Tibial nerve (tissue), 4 donors: ENCODE measurements at regions not wholly inside any gene's neighbourhood (a gene's known extent, or its start where the extent isn't known, plus 50 kb on each side); places are given as distances from the start of the nearest gene placed in this dataset.

Experiments used
- DNase-seq, 2 donors: peaks; one replicate each; pipeline ENCODE4 v3.0.0-alpha.2; 2019; ENCODE audit warnings: low spot score in 2 of 2
- H3K27ac ChIP-seq, 4 donors: fragments of 200-600 bp; sonication (generic) in 3 of 4; one replicate each; pipeline ENCODE4 v1.5.1; 2017 to 2019; ENCODE audit warnings: mild to moderate bottlenecking in 1 of 4
- H3K27me3 ChIP-seq, 2 donors: fragments of 200-600 bp; sonication (generic) in 1 of 2; one replicate each; pipeline versions ENCODE4 v1.5.1 to v1.6.0; 2017 to 2019
- H3K36me3 ChIP-seq, 3 donors: fragments of 200-600 bp; sonication (generic); one replicate each; pipeline ENCODE4 v1.5.1; 2018 to 2019
- H3K4me1 ChIP-seq, 4 donors: fragments of 200-600 bp; sonication (generic) in 3 of 4; one replicate each; pipeline ENCODE4 v1.5.1; 2017 to 2019
- H3K4me3 ChIP-seq, 4 donors: fragments of 200-600 bp; sonication (generic) in 3 of 4; one replicate each; pipeline ENCODE4 v1.5.1; 2017 to 2019; ENCODE audit warnings: mild to moderate bottlenecking in 1 of 4, moderate library complexity in 1 of 4
- H3K9me3 ChIP-seq, 4 donors: fragments of 200-600 bp; sonication (generic) in 3 of 4; one replicate each; pipeline ENCODE4 v1.5.1; 2017 to 2019
- EP300 ChIP-seq, 2 donors: sonication (generic); formaldehyde crosslinking; IDR thresholded peaks; one replicate each; pipeline ENCODE4 v1.6.1; 2017; ENCODE audit warnings: antibody characterized with exemption in 2 of 2, mild to moderate bottlenecking in 1 of 2
- POLR2A ChIP-seq, 2 donors: fragments of 450-650 bp; IDR thresholded peaks; one replicate each; pipeline ENCODE4 v1.6.1; 2017; ENCODE audit warnings: antibody characterized with exemption in 2 of 2, mild to moderate bottlenecking in 2 of 2, moderate library complexity in 2 of 2
- WGBS, 2 donors: methylation state at CpG; one replicate each; pipeline ENCODE4 v1.1.5; 2018; 5-methylcytosine and 5-hydroxymethylcytosine counted together
- TF ChIP-seq, protein P1 (sequence below), 5 experiments: fragments of 200-600 bp in 3 of 5; fragments of 450-650 bp in 2 of 5; sonication (generic) in 3 of 5; IDR thresholded peaks; one replicate each; pipeline ENCODE4 v1.5.1; 2016 to 2019; ENCODE audit warnings: antibody characterized with exemption in 5 of 5, mild to moderate bottlenecking in 3 of 5, moderate library complexity in 2 of 5

DNA sequence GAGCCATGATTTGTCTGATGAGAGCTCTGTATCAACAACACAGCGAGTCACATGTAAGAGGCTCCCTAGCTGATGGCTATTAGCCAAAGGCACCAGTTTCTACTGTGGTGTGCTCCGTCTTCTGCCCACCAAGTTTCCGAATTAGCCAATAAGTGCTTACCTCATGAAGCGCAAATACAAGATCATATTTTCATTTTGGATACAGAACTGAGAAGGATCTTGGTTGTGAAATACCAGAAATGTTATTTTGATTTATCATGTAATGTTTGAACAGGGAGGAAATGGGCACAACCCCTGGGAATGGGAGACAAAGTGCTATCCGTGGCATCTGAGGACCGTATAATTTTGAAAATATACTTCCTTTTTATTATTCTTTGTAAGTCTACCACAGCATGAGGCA is 234.3 kb downstream of the DACT1 start:
- H3K27ac ChIP-seq = peak overlapping the region in 1 of 4 donors; percentile 1

DNA sequence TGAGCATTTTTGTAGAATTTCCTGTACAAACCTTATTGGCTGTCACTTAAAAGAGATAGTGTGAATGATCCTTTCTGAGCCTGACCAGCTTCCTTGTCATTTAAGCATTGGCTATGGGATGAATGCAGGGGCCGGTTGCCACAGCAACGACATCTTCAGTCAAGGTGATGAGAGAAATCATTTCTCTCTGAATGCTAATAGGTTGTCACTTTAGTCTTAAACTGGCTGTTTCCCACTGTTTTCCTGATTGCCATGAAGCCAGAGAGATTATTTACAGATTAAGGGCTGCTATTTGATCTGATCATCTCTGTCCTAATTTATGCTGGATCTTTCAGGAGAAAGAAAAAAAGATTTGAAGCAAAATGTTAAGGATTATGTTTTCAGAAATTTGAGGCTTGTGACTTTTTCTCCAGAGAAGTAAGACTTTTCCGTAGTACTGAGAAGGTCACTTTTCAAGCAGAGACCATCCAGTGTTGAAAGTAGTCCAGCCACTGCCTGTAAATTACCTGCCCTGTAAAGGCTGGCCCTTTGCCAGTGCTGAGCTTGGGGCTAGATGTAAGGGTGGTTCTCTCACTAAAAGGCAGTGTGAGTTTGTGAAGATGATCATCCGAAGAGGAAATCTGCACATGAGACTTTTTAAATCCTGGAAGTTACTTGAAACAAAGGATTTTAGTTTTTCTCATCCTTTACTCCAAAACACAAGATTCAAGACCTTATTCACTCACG is 235.6 kb downstream of the DACT1 start:
- H3K27ac ChIP-seq = no peak overlapping the region
- no peak for TF ChIP-seq EP300 (IDR thresholded peaks at IDR 0.05)
- TF ChIP-seq, protein P1, sequence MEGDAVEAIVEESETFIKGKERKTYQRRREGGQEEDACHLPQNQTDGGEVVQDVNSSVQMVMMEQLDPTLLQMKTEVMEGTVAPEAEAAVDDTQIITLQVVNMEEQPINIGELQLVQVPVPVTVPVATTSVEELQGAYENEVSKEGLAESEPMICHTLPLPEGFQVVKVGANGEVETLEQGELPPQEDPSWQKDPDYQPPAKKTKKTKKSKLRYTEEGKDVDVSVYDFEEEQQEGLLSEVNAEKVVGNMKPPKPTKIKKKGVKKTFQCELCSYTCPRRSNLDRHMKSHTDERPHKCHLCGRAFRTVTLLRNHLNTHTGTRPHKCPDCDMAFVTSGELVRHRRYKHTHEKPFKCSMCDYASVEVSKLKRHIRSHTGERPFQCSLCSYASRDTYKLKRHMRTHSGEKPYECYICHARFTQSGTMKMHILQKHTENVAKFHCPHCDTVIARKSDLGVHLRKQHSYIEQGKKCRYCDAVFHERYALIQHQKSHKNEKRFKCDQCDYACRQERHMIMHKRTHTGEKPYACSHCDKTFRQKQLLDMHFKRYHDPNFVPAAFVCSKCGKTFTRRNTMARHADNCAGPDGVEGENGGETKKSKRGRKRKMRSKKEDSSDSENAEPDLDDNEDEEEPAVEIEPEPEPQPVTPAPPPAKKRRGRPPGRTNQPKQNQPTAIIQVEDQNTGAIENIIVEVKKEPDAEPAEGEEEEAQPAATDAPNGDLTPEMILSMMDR (IDR thresholded peaks at IDR 0.05) = no peak
- TF ChIP-seq POLR2A (IDR thresholded peaks at IDR 0.05) = no peak
- no peak for DNase-seq
- H3K27me3 ChIP-seq = no peaks in the 10 kb centered on the region
- peaks cover 0 to 5% (median 0%) of the 10 kb centered on the region in 4 donors for H3K4me1 ChIP-seq
- no peaks in the 10 kb centered on the region for H3K9me3 ChIP-seq
- no peak overlapping the region for H3K4me3 ChIP-seq
- no peaks in the 10 kb centered on the region for H3K36me3 ChIP-seq
- 74 to 78% methylated on average over 5 of the region's 5 CpGs for WGBS, 2 donors

More for the DNA sequence above, 234.3 kb downstream of the DACT1 start:
- Histone ChIP-seq H3K27me3 (no peaks in the 10 kb centered on the region), H3K36me3 (no peaks in the 10 kb centered on the region), H3K4me3 (no peak overlapping the region), H3K4me1 (peaks cover 0 to 5% (median 0%) of the 10 kb centered on the region in 4 donors), H3K9me3 (no peaks in the 10 kb centered on the region)
- peak in 1 of 2 donors; percentile 45 for TF ChIP-seq EP300 (IDR thresholded peaks at IDR 0.05)
- TF ChIP-seq, protein P1 (IDR thresholded peaks at IDR 0.05) = no peak
- no peak for DNase-seq
- WGBS, 2 donors = 62 to 64% methylated on average over 6 of the region's 6 CpGs

DNA sequence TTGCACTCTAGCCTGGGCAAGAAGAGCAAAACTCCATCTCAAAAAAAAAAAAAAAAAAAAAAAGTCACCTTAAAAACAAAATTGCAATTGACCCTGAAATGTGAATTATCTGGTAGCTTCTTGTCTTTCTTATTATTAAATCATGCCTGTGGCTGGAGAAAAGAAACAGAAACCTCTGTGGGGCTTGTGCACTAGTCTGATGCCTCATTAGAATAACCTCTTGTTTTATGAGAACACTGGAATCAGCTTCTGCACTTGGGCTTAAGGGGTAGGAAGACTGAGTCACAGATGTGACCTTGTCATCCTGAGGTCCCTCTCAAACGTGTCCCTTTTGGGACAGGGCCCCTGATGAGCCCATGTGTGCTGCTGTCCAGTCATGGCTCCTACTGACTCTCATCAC is 237.9 kb downstream of the DACT1 start:
- Histone ChIP-seq H3K4me3 (no peak overlapping the region), H3K4me1 (peaks cover 0 to 5% (median 0%) of the 10 kb centered on the region in 4 donors), H3K27me3 (no peaks in the 10 kb centered on the region), H3K9me3 (no peaks in the 10 kb centered on the region), H3K27ac (no peak overlapping the region), H3K36me3 (no peaks in the 10 kb centered on the region)
- WGBS, 2 donors = 30 to 31% methylated on average over 1 of the region's 1 CpG
- no peak for TF ChIP-seq EP300 (IDR thresholded peaks at IDR 0.05)
- TF ChIP-seq, protein P1 (IDR thresholded peaks at IDR 0.05) = no peak
- TF ChIP-seq POLR2A (IDR thresholded peaks at IDR 0.05) = no peak
- DNase-seq = no peak

DNA sequence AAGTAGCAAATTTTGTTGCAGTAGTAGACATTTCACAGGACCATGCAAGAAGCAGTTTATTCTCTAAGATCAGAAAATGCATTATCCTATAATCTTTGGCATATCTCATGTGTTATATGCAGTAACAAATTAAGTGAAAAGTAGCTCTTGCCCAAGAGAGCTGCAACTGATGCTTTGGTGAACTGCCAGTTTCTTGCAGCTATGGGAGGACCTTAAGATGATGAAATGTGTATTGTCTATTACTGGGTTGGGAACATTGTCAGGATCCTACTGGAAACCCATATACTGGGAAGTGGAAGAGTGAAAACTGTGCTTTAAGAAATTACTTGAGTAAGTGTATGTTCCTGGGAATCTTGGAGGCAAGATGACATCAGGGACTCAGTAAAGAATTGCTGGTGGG is 238.8 kb downstream of the DACT1 start:
- Histone ChIP-seq H3K4me3 (no peak overlapping the region), H3K9me3 (no peaks in the 10 kb centered on the region), H3K27ac (no peak overlapping the region), H3K27me3 (no peaks in the 10 kb centered on the region), H3K36me3 (no peaks in the 10 kb centered on the region), H3K4me1 (no peaks in the 10 kb centered on the region)
- DNase-seq = no peak
- no peak for TF ChIP-seq POLR2A (IDR thresholded peaks at IDR 0.05)
- TF ChIP-seq, protein P1 (IDR thresholded peaks at IDR 0.05) = no peak
- peak in 1 of 2 donors; percentile 48 for TF ChIP-seq EP300 (IDR thresholded peaks at IDR 0.05)

DNA sequence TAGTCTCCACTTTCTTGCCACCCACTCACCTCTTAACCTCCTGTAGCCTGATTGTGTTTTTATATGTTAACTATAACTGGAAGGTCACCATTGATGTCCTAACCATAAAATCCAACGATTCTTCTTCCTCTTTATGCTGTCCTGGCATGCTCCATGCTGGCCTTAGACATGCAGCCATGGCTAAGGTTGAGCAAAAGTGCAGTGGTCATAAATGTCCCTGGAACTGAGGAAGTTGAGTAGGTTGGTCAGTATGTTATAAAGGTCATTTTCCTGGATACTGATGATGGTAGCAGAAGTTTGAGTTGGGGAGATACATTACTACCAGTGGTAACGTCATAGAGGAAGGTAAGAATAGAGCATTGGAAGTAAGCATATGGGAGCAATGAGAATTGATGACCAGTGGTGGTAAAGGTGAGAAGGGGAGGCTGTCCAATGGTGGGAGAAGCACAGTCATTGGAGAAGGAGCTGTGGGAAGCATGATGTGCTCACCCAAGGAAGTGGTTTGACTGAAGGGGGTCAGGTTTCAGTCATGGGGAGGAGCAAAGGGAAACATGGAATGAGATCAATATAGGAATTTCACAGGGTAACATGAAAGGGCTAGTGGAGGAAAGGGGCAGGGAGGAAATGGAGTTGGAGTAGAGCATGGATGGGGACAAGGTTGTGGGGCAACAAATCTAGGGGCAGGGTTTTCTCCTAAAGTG is 240.8 kb downstream of the DACT1 start:
- Histone ChIP-seq H3K27ac (no peak overlapping the region), H3K4me3 (no peak overlapping the region), H3K9me3 (no peaks in the 10 kb centered on the region), H3K27me3 (no peaks in the 10 kb centered on the region), H3K36me3 (no peaks in the 10 kb centered on the region), H3K4me1 (peaks cover 0 to 3% (median 0%) of the 10 kb centered on the region in 4 donors)
- WGBS, 2 donors = 80 to 84% methylated on average over 2 of the region's 2 CpGs
- no peak for DNase-seq
- no peak for TF ChIP-seq EP300 (IDR thresholded peaks at IDR 0.05)
- TF ChIP-seq, protein P1 (IDR thresholded peaks at IDR 0.05) = no peak
- TF ChIP-seq POLR2A (IDR thresholded peaks at IDR 0.05) = no peak
